SK-N-SH (cell line): ENCODE measurements at regions not wholly inside any gene's neighbourhood (a gene's known extent, or its start where the extent isn't known, plus 50 kb on each side); places are given as distances from the start of the nearest gene placed in this dataset.

Experiments used
- CTCF ChIA-PET: fragments of 300-600, 350-600 bp; formaldehyde crosslinking; extraction: SDS; loops from one replicate; lab custom pipeline; 2021; lab: Yijun Ruan, JAX
- POLR2A ChIA-PET: fragments of 350-600 bp; sonication (Branson Sonifier 250); formaldehyde crosslinking; extraction: SDS; loops from one replicate; lab custom pipeline; 2020; ENCODE audit warnings: antibody characterized with exemption, inconsistent platforms; lab: Yijun Ruan, JAX
- DNase-seq: peaks from one replicate; pipeline ENCODE4 v3.0.0; 2012
- H2AFZ ChIP-seq: fragments of 200-600 bp; sonication (generic); 2 replicates; pipeline ENCODE4 v1.8.1; 2016; ENCODE audit warnings: antibody characterized with exemption, mild to moderate bottlenecking, low read depth
- H3F3A ChIP-seq: fragments of 200-600 bp; sonication (generic); replicated peaks from 2 replicates; pipeline ENCODE3; 2016; ENCODE audit warnings: antibody characterized with exemption, mild to moderate bottlenecking; ENCODE audit not compliant: insufficient read depth
- H3K27ac ChIP-seq, 2 experiments: fragments of 200-500 bp in 1 of 2; fragments of 200-600 bp in 1 of 2; sonication (Bioruptor generic) in 1 of 2; sonication (generic), shearing (Covaris generic) in 1 of 2; 2 replicates each; pipeline versions ENCODE4 v1.5.1 to v1.6.1; 2014 to 2016; ENCODE audit warnings: low read depth in 2 of 2, inconsistent platforms in 1 of 2, low read length in 1 of 2, mild to moderate bottlenecking in 1 of 2, mixed read lengths in 1 of 2
- H3K27me3 ChIP-seq: fragments of 200-600 bp; sonication (generic), shearing (Covaris generic); 2 replicates; pipeline ENCODE4 v1.6.1; 2016; ENCODE audit warnings: mixed run types; ENCODE audit not compliant: insufficient read depth
- H3K36me3 ChIP-seq, 2 experiments: fragments of 200-500 bp in 1 of 2; fragments of 200-600 bp in 1 of 2; sonication (Bioruptor generic) in 1 of 2; sonication (generic) in 1 of 2; replicated peaks in 1 of 2; 2 replicates each; pipeline versions ENCODE3 to v1.5.1; 2014 to 2016; ENCODE audit warnings: low read length in 1 of 2, mild to moderate bottlenecking in 1 of 2; ENCODE audit not compliant: insufficient read depth in 2 of 2, control insufficient read depth in 1 of 2
- H3K4me1 ChIP-seq, 2 experiments: fragments of 200-500 bp in 1 of 2; fragments of 200-600 bp in 1 of 2; sonication (Bioruptor generic) in 1 of 2; sonication (generic), shearing (Covaris generic) in 1 of 2; 2 replicates each; pipeline versions ENCODE4 v1.5.1 to v1.6.1; 2014 to 2016; ENCODE audit warnings: low read depth in 1 of 2, low read length in 1 of 2, mixed run types in 1 of 2; ENCODE audit not compliant: insufficient read depth in 2 of 2, control insufficient read depth in 1 of 2
- H3K4me2 ChIP-seq: fragments of 200-600 bp; sonication (generic), shearing (Covaris generic); 2 replicates; pipeline ENCODE4 v1.6.1; 2017; ENCODE audit warnings: mixed run types
- H3K4me3 ChIP-seq, 2 experiments: fragments of 200-500 bp in 1 of 2; fragments of 200-600 bp in 1 of 2; sonication (Bioruptor generic) in 1 of 2; sonication (generic), shearing (Covaris generic) in 1 of 2; 2 replicates each; pipeline versions ENCODE4 v1.5.1 to v1.8.1; 2014 to 2016; ENCODE audit warnings: low read depth in 2 of 2, inconsistent platforms in 1 of 2, low read length in 1 of 2, mild to moderate bottlenecking in 1 of 2, mixed read lengths in 1 of 2, moderate library complexity in 1 of 2
- H3K79me2 ChIP-seq: fragments of 200-600 bp; sonication (generic); 2 replicates; pipeline ENCODE4 v1.8.1; 2017; ENCODE audit warnings: mild to moderate bottlenecking; ENCODE audit not compliant: insufficient read depth
- H3K9ac ChIP-seq: fragments of 200-600 bp; sonication (generic); 2 replicates; pipeline ENCODE4 v1.6.1; 2017; ENCODE audit warnings: mixed run types
- H3K9me2 ChIP-seq: fragments of 200-600 bp; sonication (generic); 2 replicates; pipeline ENCODE4 v1.6.1; 2017; ENCODE audit warnings: mixed run types
- H3K9me3 ChIP-seq: fragments of 200-600 bp; sonication (generic); 2 replicates; pipeline ENCODE4 v1.6.1; 2017; ENCODE audit warnings: mixed run types, mild to moderate bottlenecking, moderate library complexity
- H4K20me1 ChIP-seq: fragments of 200-600 bp; sonication (generic); 2 replicates; pipeline ENCODE4 v1.6.1; 2017; ENCODE audit warnings: mild to moderate bottlenecking, mixed run types; ENCODE audit not compliant: insufficient read depth
- CHD2 ChIP-seq: fragments of 150-350 bp; IDR thresholded peaks from 2 replicates; pipeline ENCODE4 v1.6.1; 2018; ENCODE audit warnings: low read length; ENCODE audit not compliant: partially characterized antibody
- EP300 ChIP-seq, 2 experiments: IDR thresholded peaks; 2 replicates each; pipeline versions ENCODE4 v1.4.0 to v1.6.1; 2012; ENCODE audit warnings: borderline replicate concordance in 1 of 2, low read depth in 1 of 2, low read length in 1 of 2
- FOSL2 ChIP-seq: IDR thresholded peaks from 2 replicates; pipeline ENCODE4 v1.4.0; 2012; ENCODE audit warnings: low read depth, mild to moderate bottlenecking, moderate library complexity, borderline replicate concordance
- FOXJ3 ChIP-seq: sonication (generic); formaldehyde crosslinking; IDR thresholded peaks from 2 replicates; pipeline ENCODE4 v1.5.1; 2020; ENCODE audit warnings: mild to moderate bottlenecking, missing genetic modification reagents
- FOXM1 ChIP-seq: IDR thresholded peaks from 2 replicates; pipeline ENCODE4 v1.4.0; 2012; ENCODE audit warnings: low read depth, mild to moderate bottlenecking
- GATA2 ChIP-seq: sonication (generic); formaldehyde crosslinking; IDR thresholded peaks from 2 replicates; pipeline ENCODE4 v1.5.0; 2020; ENCODE audit warnings: mild to moderate bottlenecking, missing genetic modification reagents
- MAX ChIP-seq: IDR thresholded peaks from 2 replicates; pipeline ENCODE4 v1.4.0; 2012; ENCODE audit warnings: low read depth
- MEF2A ChIP-seq: IDR thresholded peaks from 2 replicates; pipeline ENCODE4 v1.4.0; 2012; ENCODE audit warnings: low read depth, borderline replicate concordance
- RCOR1 ChIP-seq: fragments of 150-350 bp; IDR thresholded peaks from 2 replicates; pipeline ENCODE4 v1.6.1; 2017; ENCODE audit warnings: antibody characterized with exemption, low read length
- SMC3 ChIP-seq: IDR thresholded peaks from 2 replicates; pipeline ENCODE4 v1.6.1; 2012; ENCODE audit warnings: low read depth, low read length, improper control_type of control experiment
- TAF1 ChIP-seq: IDR thresholded peaks from 2 replicates; pipeline ENCODE4 v1.6.1; 2012; ENCODE audit warnings: low read depth, mild to moderate bottlenecking, low read length, moderate library complexity, borderline replicate concordance
- TCF12 ChIP-seq: IDR thresholded peaks from 2 replicates; pipeline ENCODE4 v1.4.0; 2012
- TEAD4 ChIP-seq: IDR thresholded peaks from 2 replicates; pipeline ENCODE4 v1.4.0; 2012; ENCODE audit warnings: mild to moderate bottlenecking, borderline replicate concordance; ENCODE audit not compliant: insufficient read depth
- ZBTB33 ChIP-seq: IDR thresholded peaks from 2 replicates; pipeline ENCODE4 v1.4.0; 2012; ENCODE audit warnings: low read depth, borderline replicate concordance
- WGBS: methylation state at CpG from one replicate; pipeline ENCODE4 v1.1.6; 2017; ENCODE audit warnings: low lambda C conversion rate; 5-methylcytosine and 5-hydroxymethylcytosine counted together

- Histone ChIP-seq H3F3A (peaks cover 5% of the 10 kb centered on the region), H3K27ac (no peak overlapping the region), H4K20me1 (no peaks in the 10 kb centered on the region), H3K9ac (no peak overlapping the region), H3K4me3 (no peak overlapping the region), H3K79me2 (no peaks in the 10 kb centered on the region), H3K27me3 (no peaks in the 10 kb centered on the region), H3K9me2 (no peaks in the 10 kb centered on the region), H3K4me2 (no peak overlapping the region), H3K36me3 (no peaks in the 10 kb centered on the region), H3K9me3 (no peaks in the 10 kb centered on the region), H3K4me1 (no peaks in the 10 kb centered on the region), H2AFZ (no peak overlapping the region)
- ChIA-PET CTCF (no interaction called here), POLR2A (no interaction called here)
- TF ChIP-seq TAF1 = no peak
- no peak for TF ChIP-seq FOSL2
- no peak for TF ChIP-seq FOXM1
- no peak for TF ChIP-seq TCF12
- no peak for TF ChIP-seq MAX
- no peak for TF ChIP-seq GATA2 (CRISPR knock-in tag)
- no peak for TF ChIP-seq CHD2
- no peak for TF ChIP-seq FOXJ3
- no peak for TF ChIP-seq SMC3
- no peak for TF ChIP-seq MEF2A
- WGBS = 29% methylated on average over 1 of the region's 1 CpG
- DNase-seq = no peak
Measured at GRCh38 chr5:158115468-158115867, 256.5 kb upstream of the CLINT1 start.

- H3K36me3 ChIP-seq = no peaks in the 10 kb centered on the region
- ChIA-PET CTCF (interaction anchor here (0.7 kb wide), 1 partner anchor 36 kb away, joined by 3 read pairs; no protein-coding TSS in a partner anchor), POLR2A (no interaction called here)
- no peaks in the 10 kb centered on the region for H3K9me3 ChIP-seq
- TF ChIP-seq MAX (no peak), EP300 (IDR thresholded peaks at IDR 0.05; ENCODE audit: borderline replicate concordance in 1 of 2, low read depth in 1 of 2, low read length in 1 of 2) (no peak), ZBTB33 (no peak), RCOR1 (no peak), TEAD4 (no peak), SMC3 (no peak)
- TF ChIP-seq, all 33 proteins: peak for 0
- Histone ChIP-seq H3K4me2 (no peak overlapping the region), H3K4me1 (no peaks in the 10 kb centered on the region), H3K27me3 (no peaks in the 10 kb centered on the region), H4K20me1 (no peaks in the 10 kb centered on the region), H3K9ac (no peak overlapping the region), H3F3A (no peaks in the 10 kb centered on the region), H3K9me2 (no peaks in the 10 kb centered on the region), H3K27ac (no peak overlapping the region), H3K4me3 (no peak overlapping the region), H2AFZ (no peak overlapping the region), H3K79me2 (no peaks in the 10 kb centered on the region)
- no peak for DNase-seq
- 61% methylated on average over 3 of the region's 3 CpGs for WGBS
Measured at GRCh38 chr5:158108177-158108576, 249.2 kb upstream of the CLINT1 start.
